SK-N-SH treated with all-trans-retinoic acid at 6 μM for 48 hours (cell line): ENCODE measurements at regions not wholly inside any gene's neighbourhood (a gene's known extent, or its start where the extent isn't known, plus 50 kb on each side); places are given as distances from the start of the nearest gene placed in this dataset.
A peak's percentile ranks its signal among the peaks of the same experiment; 100 is the strongest.

ENCODE experiments used
- ATAC-seq: fragments of 200-7000 bp; cut with Tn5 transposase; 3 replicates; pipeline ENCODE4 v1.9.1; 2020; ENCODE audit warnings: mild to moderate bottlenecking, moderate library complexity
- ARNTL ChIP-seq: fragments of 450-650 bp; formaldehyde crosslinking; IDR thresholded peaks from 2 replicates; pipeline ENCODE4 v1.5.0; 2020; ENCODE audit warnings: low read depth, mild to moderate bottlenecking, moderate library complexity, borderline replicate concordance
- BACH2 ChIP-seq: fragments of 250-450 bp; sonication (Bioruptor Pico); IDR thresholded peaks from 2 replicates; pipeline ENCODE4 v1.9.0; 2021; ENCODE audit warnings: mild to moderate bottlenecking, borderline replicate concordance
- CSDC2 ChIP-seq: fragments of 250-450 bp; sonication (Bioruptor Pico); IDR thresholded peaks from 2 replicates; pipeline ENCODE4 v1.5.0; 2020; ENCODE audit warnings: mild to moderate bottlenecking, moderate library complexity
- GLIS3 ChIP-seq: fragments of 250-450 bp; sonication (Bioruptor Pico); IDR thresholded peaks from 2 replicates; pipeline ENCODE4 v1.5.0; 2020; ENCODE audit warnings: mild to moderate bottlenecking, moderate library complexity
- ISL1 ChIP-seq: fragments of 250-450 bp; sonication (Bioruptor Pico); IDR thresholded peaks from 2 replicates; pipeline ENCODE4 v2.1.2; 2022; ENCODE audit warnings: mild to moderate bottlenecking, moderate library complexity
- OSR1 ChIP-seq: fragments of 250-450 bp; sonication (Bioruptor Pico); IDR thresholded peaks from 2 replicates; pipeline ENCODE4 v1.8.0; 2022; ENCODE audit warnings: moderate library complexity, mild to moderate bottlenecking, inconsistent platforms
- TCF4 ChIP-seq: fragments of 250-450 bp; sonication (Bioruptor Pico); IDR thresholded peaks from 2 replicates; pipeline ENCODE4 v1.8.0; 2021; ENCODE audit warnings: mild to moderate bottlenecking, moderate library complexity, borderline replicate concordance
- ZFP3 ChIP-seq: fragments of 250-450 bp; sonication (Bioruptor Pico); IDR thresholded peaks from 2 replicates; pipeline ENCODE4 v1.5.0; 2020; ENCODE audit warnings: mild to moderate bottlenecking, moderate library complexity
- ZFP30 ChIP-seq: fragments of 450-650 bp; formaldehyde crosslinking; IDR thresholded peaks from 2 replicates; pipeline ENCODE4 v1.5.0; 2022; ENCODE audit warnings: mild to moderate bottlenecking, moderate library complexity
- ZNF565 ChIP-seq: fragments of 450-650 bp; formaldehyde crosslinking; conservative IDR thresholded peaks from 2 replicates; pipeline ENCODE4 v1.5.0; 2020; ENCODE audit warnings: low read depth, mild to moderate bottlenecking, moderate library complexity
- ZNF8 ChIP-seq: fragments of 450-650 bp; formaldehyde crosslinking; IDR thresholded peaks from 2 replicates; pipeline ENCODE4 v1.5.0; 2020; ENCODE audit warnings: mild to moderate bottlenecking, moderate library complexity
- TF ChIP-seq, protein P1 (sequence below): fragments of 250-450 bp; sonication (Bioruptor Pico); IDR thresholded peaks from 2 replicates; pipeline ENCODE4 v1.5.1; 2021; ENCODE audit warnings: mild to moderate bottlenecking, moderate library complexity
- TF ChIP-seq, protein P2 (sequence below): fragments of 250-450 bp; sonication (Bioruptor Pico); IDR thresholded peaks from 2 replicates; pipeline ENCODE4 v1.8.0; 2020; ENCODE audit warnings: mild to moderate bottlenecking, moderate library complexity, borderline replicate concordance
- TF ChIP-seq, protein P3 (sequence below): fragments of 250-450 bp; sonication (Bioruptor Pico); IDR thresholded peaks from 2 replicates; pipeline ENCODE4 v1.5.1; 2020; ENCODE audit warnings: low read depth, mild to moderate bottlenecking, moderate library complexity
- TF ChIP-seq, protein P4 (sequence below): fragments of 250-450 bp; sonication (Bioruptor Pico); IDR thresholded peaks from 2 replicates; pipeline ENCODE4 v1.5.0; 2020; ENCODE audit warnings: mild to moderate bottlenecking, moderate library complexity

DNA sequence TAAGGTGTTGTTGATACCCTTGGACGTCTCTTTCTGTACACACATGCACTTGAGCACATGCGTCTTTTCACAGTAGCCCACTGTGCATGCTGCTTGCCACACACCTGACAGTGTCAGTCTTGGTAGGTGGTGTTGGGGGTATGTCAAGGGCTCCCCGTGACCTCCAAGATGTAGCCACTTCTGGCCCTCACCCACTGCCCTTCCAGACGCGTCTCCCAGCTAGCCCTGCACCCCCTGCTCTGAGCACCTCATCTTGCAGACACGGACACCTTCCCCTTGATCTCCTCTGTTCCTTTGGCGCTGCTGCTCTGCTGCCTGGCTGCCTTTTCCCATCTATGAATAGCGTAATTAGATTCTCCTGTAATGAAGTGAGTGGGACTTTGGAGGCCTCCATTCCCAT lies 75.2 kb upstream of the TNS3 start:
- no peak for ATAC-seq
- TF ChIP-seq OSR1 (CRISPR knock-in tag), result no peak
- no peak for TF ChIP-seq ZFP30 (CRISPR knock-in tag)
- TF ChIP-seq, protein P1, sequence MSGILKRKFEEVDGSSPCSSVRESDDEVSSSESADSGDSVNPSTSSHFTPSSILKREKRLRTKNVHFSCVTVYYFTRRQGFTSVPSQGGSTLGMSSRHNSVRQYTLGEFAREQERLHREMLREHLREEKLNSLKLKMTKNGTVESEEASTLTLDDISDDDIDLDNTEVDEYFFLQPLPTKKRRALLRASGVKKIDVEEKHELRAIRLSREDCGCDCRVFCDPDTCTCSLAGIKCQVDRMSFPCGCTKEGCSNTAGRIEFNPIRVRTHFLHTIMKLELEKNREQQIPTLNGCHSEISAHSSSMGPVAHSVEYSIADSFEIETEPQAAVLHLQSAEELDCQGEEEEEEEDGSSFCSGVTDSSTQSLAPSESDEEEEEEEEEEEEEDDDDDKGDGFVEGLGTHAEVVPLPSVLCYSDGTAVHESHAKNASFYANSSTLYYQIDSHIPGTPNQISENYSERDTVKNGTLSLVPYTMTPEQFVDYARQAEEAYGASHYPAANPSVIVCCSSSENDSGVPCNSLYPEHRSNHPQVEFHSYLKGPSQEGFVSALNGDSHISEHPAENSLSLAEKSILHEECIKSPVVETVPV, result no peak
- no peak for TF ChIP-seq ARNTL
- no peak for TF ChIP-seq ISL1 (CRISPR knock-in tag)
- TF ChIP-seq BACH2 (CRISPR knock-in tag), result no peak
- TF ChIP-seq, protein P2, sequence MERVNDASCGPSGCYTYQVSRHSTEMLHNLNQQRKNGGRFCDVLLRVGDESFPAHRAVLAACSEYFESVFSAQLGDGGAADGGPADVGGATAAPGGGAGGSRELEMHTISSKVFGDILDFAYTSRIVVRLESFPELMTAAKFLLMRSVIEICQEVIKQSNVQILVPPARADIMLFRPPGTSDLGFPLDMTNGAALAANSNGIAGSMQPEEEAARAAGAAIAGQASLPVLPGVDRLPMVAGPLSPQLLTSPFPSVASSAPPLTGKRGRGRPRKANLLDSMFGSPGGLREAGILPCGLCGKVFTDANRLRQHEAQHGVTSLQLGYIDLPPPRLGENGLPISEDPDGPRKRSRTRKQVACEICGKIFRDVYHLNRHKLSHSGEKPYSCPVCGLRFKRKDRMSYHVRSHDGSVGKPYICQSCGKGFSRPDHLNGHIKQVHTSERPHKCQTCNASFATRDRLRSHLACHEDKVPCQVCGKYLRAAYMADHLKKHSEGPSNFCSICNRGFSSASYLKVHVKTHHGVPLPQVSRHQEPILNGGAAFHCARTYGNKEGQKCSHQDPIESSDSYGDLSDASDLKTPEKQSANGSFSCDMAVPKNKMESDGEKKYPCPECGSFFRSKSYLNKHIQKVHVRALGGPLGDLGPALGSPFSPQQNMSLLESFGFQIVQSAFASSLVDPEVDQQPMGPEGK (CRISPR knock-in tag), result no peak
- TF ChIP-seq, protein P3, sequence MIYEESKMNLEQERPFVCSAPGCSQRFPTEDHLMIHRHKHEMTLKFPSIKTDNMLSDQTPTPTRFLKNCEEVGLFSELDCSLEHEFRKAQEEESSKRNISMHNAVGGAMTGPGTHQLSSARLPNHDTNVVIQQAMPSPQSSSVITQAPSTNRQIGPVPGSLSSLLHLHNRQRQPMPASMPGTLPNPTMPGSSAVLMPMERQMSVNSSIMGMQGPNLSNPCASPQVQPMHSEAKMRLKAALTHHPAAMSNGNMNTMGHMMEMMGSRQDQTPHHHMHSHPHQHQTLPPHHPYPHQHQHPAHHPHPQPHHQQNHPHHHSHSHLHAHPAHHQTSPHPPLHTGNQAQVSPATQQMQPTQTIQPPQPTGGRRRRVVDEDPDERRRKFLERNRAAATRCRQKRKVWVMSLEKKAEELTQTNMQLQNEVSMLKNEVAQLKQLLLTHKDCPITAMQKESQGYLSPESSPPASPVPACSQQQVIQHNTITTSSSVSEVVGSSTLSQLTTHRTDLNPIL, result no peak
- TF ChIP-seq TCF4 (CRISPR knock-in tag), result no peak
- TF ChIP-seq ZNF8, result no peak
- no peak for TF ChIP-seq ZFP3 (CRISPR knock-in tag)
- TF ChIP-seq ZNF565 (CRISPR knock-in tag), result no peak

DNA sequence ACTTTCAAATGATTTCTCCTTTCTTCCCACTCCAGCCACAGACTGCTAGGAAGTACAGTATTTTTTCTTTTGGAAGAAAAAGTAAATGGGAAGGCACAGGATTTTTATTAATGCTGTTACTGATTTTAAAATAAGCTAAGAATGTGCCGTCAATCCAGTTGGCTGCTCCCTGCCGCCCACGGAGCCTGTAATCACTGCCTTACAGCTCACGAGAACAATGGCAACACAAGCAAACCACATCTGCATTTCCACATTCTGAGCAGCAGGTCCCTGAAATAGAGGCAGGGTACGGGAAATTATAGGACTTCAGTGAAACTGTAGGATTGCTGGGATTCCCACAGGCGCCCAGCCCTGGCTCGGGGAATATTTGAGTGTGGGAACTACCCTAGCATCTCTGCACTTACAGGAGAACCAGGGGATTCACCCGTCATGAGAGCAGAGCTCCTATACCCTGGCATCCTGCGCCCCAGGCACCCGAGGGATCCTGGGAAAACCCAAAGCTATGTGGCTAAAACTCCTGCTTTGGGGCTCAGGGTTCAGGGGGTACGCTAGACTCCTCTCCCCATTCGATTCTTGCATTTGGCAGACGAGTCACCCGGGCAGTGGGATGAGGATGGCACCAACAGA lies 72.9 kb upstream of the TNS3 start:
- no peak for ATAC-seq

DNA sequence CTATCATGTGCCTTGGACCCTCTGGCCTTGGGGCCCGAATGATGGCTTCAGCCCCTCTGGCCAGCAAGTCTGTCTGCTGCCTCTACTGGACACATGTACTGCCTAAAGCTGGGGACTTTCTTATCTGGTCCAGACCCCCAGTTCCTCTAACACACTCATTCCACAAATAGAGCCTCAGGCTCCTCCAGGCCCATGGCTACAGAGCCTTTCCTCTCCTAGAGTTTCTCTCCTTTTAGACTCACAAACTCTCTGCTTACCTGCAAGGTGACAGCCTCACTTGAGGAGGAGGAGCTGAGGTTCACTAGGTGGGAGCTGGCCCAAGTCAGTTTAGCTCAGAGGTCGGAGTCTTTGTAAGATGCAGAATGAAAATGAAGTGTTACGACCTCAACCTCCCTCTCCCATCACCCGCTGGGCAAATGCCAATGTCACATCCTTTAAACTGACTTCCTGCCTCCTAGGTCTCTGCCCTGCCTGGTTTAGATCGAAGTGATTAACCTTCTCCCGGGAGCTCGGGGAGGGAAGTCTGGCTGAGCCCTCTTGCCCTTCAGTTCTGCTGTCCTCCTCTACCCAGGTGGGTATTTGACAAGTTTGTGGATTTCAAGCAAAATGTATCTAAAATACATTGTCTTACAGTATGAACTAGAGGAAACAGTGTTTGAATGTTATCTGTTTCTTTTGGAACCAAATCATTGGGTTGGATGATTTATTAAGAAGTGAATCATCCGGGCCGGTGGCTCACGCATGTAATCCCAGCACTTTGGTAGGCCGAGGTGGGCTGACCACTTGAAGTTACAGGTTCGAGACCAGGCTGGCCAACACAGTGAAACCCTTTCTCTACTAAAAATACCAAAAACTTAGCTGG lies 71.9 kb upstream of the TNS3 start:
- 0 out of 2 replicates have a peak, but pooled peaks have one; percentile 34 for TF ChIP-seq CSDC2 (CRISPR knock-in tag)
- 0 out of 2 replicates have a peak, but pooled peaks have one; percentile 6 for TF ChIP-seq ZNF8
- TF ChIP-seq, protein P3, result no peak
- ATAC-seq, result peak; percentile 23

More for the DNA sequence above, 72.9 kb upstream of the TNS3 start:
- TF ChIP-seq, protein P1, result no peak
- TF ChIP-seq ARNTL (no peak), GLIS3 (CRISPR knock-in tag) (no peak)
- TF ChIP-seq, protein P2 (CRISPR knock-in tag), result no peak

DNA sequence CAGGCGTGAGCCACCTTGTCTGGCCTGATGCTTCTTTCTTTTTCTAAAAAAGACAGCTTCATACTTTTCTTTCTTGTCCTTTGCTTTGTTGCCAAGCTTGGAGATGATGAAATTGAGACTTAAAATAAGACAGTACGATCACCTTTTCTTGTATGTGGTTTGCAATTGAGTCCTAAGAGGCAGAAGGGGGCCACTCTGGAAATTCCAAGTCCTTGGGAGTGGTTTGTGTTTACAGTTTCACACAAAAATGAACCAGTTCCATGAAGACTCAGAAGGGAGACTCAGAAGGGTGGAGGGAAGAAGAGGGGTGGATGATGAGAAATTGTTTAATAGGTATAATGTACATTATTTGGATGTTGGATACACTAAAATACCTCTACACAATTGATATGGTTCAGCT lies 70.7 kb upstream of the TNS3 start:
- TF ChIP-seq, protein P4, sequence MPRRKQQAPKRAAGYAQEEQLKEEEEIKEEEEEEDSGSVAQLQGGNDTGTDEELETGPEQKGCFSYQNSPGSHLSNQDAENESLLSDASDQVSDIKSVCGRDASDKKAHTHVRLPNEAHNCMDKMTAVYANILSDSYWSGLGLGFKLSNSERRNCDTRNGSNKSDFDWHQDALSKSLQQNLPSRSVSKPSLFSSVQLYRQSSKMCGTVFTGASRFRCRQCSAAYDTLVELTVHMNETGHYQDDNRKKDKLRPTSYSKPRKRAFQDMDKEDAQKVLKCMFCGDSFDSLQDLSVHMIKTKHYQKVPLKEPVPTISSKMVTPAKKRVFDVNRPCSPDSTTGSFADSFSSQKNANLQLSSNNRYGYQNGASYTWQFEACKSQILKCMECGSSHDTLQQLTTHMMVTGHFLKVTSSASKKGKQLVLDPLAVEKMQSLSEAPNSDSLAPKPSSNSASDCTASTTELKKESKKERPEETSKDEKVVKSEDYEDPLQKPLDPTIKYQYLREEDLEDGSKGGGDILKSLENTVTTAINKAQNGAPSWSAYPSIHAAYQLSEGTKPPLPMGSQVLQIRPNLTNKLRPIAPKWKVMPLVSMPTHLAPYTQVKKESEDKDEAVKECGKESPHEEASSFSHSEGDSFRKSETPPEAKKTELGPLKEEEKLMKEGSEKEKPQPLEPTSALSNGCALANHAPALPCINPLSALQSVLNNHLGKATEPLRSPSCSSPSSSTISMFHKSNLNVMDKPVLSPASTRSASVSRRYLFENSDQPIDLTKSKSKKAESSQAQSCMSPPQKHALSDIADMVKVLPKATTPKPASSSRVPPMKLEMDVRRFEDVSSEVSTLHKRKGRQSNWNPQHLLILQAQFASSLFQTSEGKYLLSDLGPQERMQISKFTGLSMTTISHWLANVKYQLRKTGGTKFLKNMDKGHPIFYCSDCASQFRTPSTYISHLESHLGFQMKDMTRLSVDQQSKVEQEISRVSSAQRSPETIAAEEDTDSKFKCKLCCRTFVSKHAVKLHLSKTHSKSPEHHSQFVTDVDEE, result no peak
- no peak for ATAC-seq
